IMR-90 (cell line): ENCODE measurements at regions not wholly inside any gene's neighbourhood (a gene's known extent, or its start where the extent isn't known, plus 50 kb on each side); places are given as distances from the start of the nearest gene placed in this dataset.

Experiments used
- ATAC-seq: fragments of 200-7000 bp; cut with Tn5 transposase; 2 replicates; pipeline ENCODE4 v1.9.1; 2020; ENCODE audit warnings: low read depth, mild to moderate bottlenecking, moderate library complexity
- BruUV-seq: library from RNA; stranded (reverse); fragments of 400-500 nt; replicated peaks from 2 replicates; lab custom pipeline; 2021; lab: Mats Ljungman, UMichigan
- CTCF ChIA-PET: fragments of 300-600 bp; formaldehyde crosslinking; extraction: SDS; loops from one replicate; lab custom pipeline; 2021; ENCODE audit warnings: antibody characterized with exemption; lab: Yijun Ruan, JAX
- POLR2A ChIA-PET: fragments of 300-600 bp; sonication (Branson Sonifier 250); formaldehyde crosslinking; loops from one replicate; lab custom pipeline; 2022; ENCODE audit warnings: antibody characterized with exemption; ENCODE audit not compliant: unreplicated experiment; lab: Charles Lee
- DNase-seq: peaks from one replicate; pipeline ENCODE4 v3.0.0; 2013
- H2AFZ ChIP-seq: replicated peaks from 2 replicates; pipeline ENCODE3; 2013; ENCODE audit warnings: low read length, mild to moderate bottlenecking; ENCODE audit not compliant: poor library complexity
- H2AK5ac ChIP-seq: 2 replicates; pipeline ENCODE4 v1.6.1; 2013; ENCODE audit warnings: low read depth, low read length, inconsistent platforms
- H2AK9ac ChIP-seq: replicated peaks from 2 replicates; pipeline ENCODE3; 2013; ENCODE audit warnings: mild to moderate bottlenecking, low read depth, low read length, moderate library complexity; ENCODE audit not compliant: poor library complexity
- H2BK120ac ChIP-seq: 2 replicates; pipeline ENCODE4 v1.6.1; 2013; ENCODE audit warnings: low read depth, low read length, inconsistent platforms
- H2BK15ac ChIP-seq: 3 replicates; pipeline ENCODE4 v1.6.1; 2013; ENCODE audit warnings: low read depth, low read length, inconsistent platforms
- H2BK20ac ChIP-seq: 2 replicates; pipeline ENCODE4 v1.6.1; 2013; ENCODE audit warnings: low read depth, mild to moderate bottlenecking, inconsistent platforms, low read length, moderate library complexity
- H2BK5ac ChIP-seq: 2 replicates; pipeline ENCODE4 v1.6.1; 2013; ENCODE audit warnings: mild to moderate bottlenecking, low read depth, low read length, inconsistent platforms; ENCODE audit not compliant: poor library complexity, severe bottlenecking
- H3K14ac ChIP-seq: replicated peaks from 2 replicates; pipeline ENCODE4 v1.6.1; 2013; ENCODE audit warnings: low read depth, low read length, inconsistent platforms
- H3K18ac ChIP-seq: 2 replicates; pipeline ENCODE4 v1.6.1; 2013; ENCODE audit warnings: low read depth, low read length, control low read depth
- H3K23ac ChIP-seq: 2 replicates; pipeline ENCODE4 v1.6.1; 2013; ENCODE audit warnings: low read depth, low read length, inconsistent platforms
- H3K27ac ChIP-seq: 2 replicates; pipeline ENCODE4 v1.5.1; 2013; ENCODE audit warnings: mild to moderate bottlenecking, control low read depth, low read length; ENCODE audit not compliant: insufficient read depth
- H3K27me3 ChIP-seq: 2 replicates; pipeline ENCODE4 v1.6.1; 2013; ENCODE audit warnings: low read length; ENCODE audit not compliant: control insufficient read depth, insufficient read depth
- H3K36me3 ChIP-seq: 2 replicates; pipeline ENCODE4 v1.6.1; 2013; ENCODE audit warnings: low read length, mixed read lengths; ENCODE audit not compliant: control insufficient read depth, insufficient read depth
- H3K4ac ChIP-seq: 2 replicates; pipeline ENCODE4 v1.6.1; 2013; ENCODE audit warnings: low read depth, low read length, inconsistent platforms
- H3K4me1 ChIP-seq: 2 replicates; pipeline ENCODE4 v1.6.1; 2013; ENCODE audit warnings: low read length, mixed read lengths; ENCODE audit not compliant: control insufficient read depth, insufficient read depth
- H3K4me2 ChIP-seq: 2 replicates; pipeline ENCODE4 v1.6.1; 2013; ENCODE audit warnings: low read depth, mild to moderate bottlenecking, control low read depth, low read length, moderate library complexity
- H3K4me3 ChIP-seq: 2 replicates; pipeline ENCODE4 v1.5.1; 2013; ENCODE audit warnings: low read depth, mild to moderate bottlenecking, control low read depth, low read length, moderate library complexity; ENCODE audit not compliant: insufficient read depth
- H3K56ac ChIP-seq: 2 replicates; pipeline ENCODE4 v1.6.1; 2013; ENCODE audit warnings: low read length, inconsistent platforms; ENCODE audit not compliant: insufficient read depth; ENCODE audit errors: extremely low read depth
- H3K79me1 ChIP-seq, 2 experiments: 2 replicates each; pipeline ENCODE4 v1.6.1; 2013; ENCODE audit warnings: low read length in 2 of 2, inconsistent platforms in 1 of 2, low read depth in 1 of 2
- H3K9ac ChIP-seq: 2 replicates; pipeline ENCODE4 v1.6.1; 2013; ENCODE audit warnings: low read depth, low read length, control low read depth
- H3K9me1 ChIP-seq: 2 replicates; pipeline ENCODE4 v1.6.1; 2013; ENCODE audit warnings: low read length, inconsistent platforms; ENCODE audit not compliant: insufficient read depth
- H3K9me3 ChIP-seq: 2 replicates; pipeline ENCODE4 v1.6.1; 2013; ENCODE audit warnings: low read length; ENCODE audit not compliant: control insufficient read depth, insufficient read depth
- H4K20me1 ChIP-seq: 2 replicates; pipeline ENCODE4 v1.6.1; 2013; ENCODE audit warnings: low read length, inconsistent platforms; ENCODE audit not compliant: insufficient read depth
- H4K5ac ChIP-seq: 2 replicates; pipeline ENCODE4 v1.6.1; 2013; ENCODE audit warnings: mild to moderate bottlenecking, low read depth, low read length, control low read depth
- H4K8ac ChIP-seq, 2 experiments: 2 replicates each; pipeline ENCODE4 v1.6.1; 2013; ENCODE audit warnings: low read depth in 2 of 2, low read length in 2 of 2, control low read depth in 1 of 2, inconsistent platforms in 1 of 2
- H4K91ac ChIP-seq: 2 replicates; pipeline ENCODE4 v1.6.1; 2013; ENCODE audit warnings: low read depth, low read length, inconsistent platforms; ENCODE audit not compliant: insufficient read depth
- BHLHE40 ChIP-seq: fragments of 150-350 bp; IDR thresholded peaks from 2 replicates; pipeline ENCODE4 v1.6.1; 2016; ENCODE audit warnings: mild to moderate bottlenecking, low read depth, low read length
- CEBPB ChIP-seq: IDR thresholded peaks from 2 replicates; pipeline ENCODE4 v1.6.1; 2012; ENCODE audit warnings: low read depth, low read length, improper control_type of control experiment
- CHD1 ChIP-seq: IDR thresholded peaks from 2 replicates; pipeline ENCODE4 v1.6.1; 2012; ENCODE audit warnings: low read depth, low read length, improper control_type of control experiment
- CTCF ChIP-seq: conservative IDR thresholded peaks from 2 replicates; pipeline ENCODE4 v1.5.1; 2012; ENCODE audit warnings: mild to moderate bottlenecking, low read depth, low read length, improper control_type of control experiment
- FOS ChIP-seq: fragments of 150-350 bp; IDR thresholded peaks from 2 replicates; pipeline ENCODE4 v1.6.1; 2016; ENCODE audit warnings: low read depth, low read length
- MAFK ChIP-seq: IDR thresholded peaks from 2 replicates; pipeline ENCODE4 v1.6.1; 2012; ENCODE audit warnings: low read depth, low read length, improper control_type of control experiment
- MAZ ChIP-seq: IDR thresholded peaks from 2 replicates; pipeline ENCODE4 v1.6.1; 2012; ENCODE audit warnings: low read depth, mild to moderate bottlenecking, low read length, improper control_type of control experiment, moderate library complexity, borderline replicate concordance
- MXI1 ChIP-seq: IDR thresholded peaks from 2 replicates; pipeline ENCODE4 v1.6.1; 2012; ENCODE audit warnings: low read depth, mild to moderate bottlenecking, low read length, moderate library complexity, borderline replicate concordance
- NFE2L2 ChIP-seq: fragments of 150-350 bp; IDR thresholded peaks from 2 replicates; pipeline ENCODE4 v1.6.1; 2016; ENCODE audit warnings: low read depth, mild to moderate bottlenecking, low read length
- POLR2A ChIP-seq: IDR thresholded peaks from 2 replicates; pipeline ENCODE4 v1.6.1; 2012; ENCODE audit warnings: mild to moderate bottlenecking, low read depth, low read length
- RAD21 ChIP-seq: IDR thresholded peaks from 2 replicates; pipeline ENCODE4 v1.6.1; 2012; ENCODE audit warnings: low read length, improper control_type of control experiment
- RCOR1 ChIP-seq: IDR thresholded peaks from 2 replicates; pipeline ENCODE4 v1.6.1; 2012; ENCODE audit warnings: mild to moderate bottlenecking, low read length, improper control_type of control experiment; ENCODE audit not compliant: insufficient replicate concordance
- RFX5 ChIP-seq: IDR thresholded peaks from 2 replicates; pipeline ENCODE4 v1.8.0; 2012; ENCODE audit warnings: low read depth, mild to moderate bottlenecking, low read length, moderate library complexity
- SMC3 ChIP-seq: fragments of 150-350 bp; IDR thresholded peaks from 2 replicates; pipeline ENCODE4 v1.6.1; 2016; ENCODE audit warnings: low read depth, mild to moderate bottlenecking, antibody characterized with exemption, low read length, moderate library complexity
- USF2 ChIP-seq: fragments of 150-350 bp; IDR thresholded peaks from 2 replicates; pipeline ENCODE4 v1.6.1; 2017; ENCODE audit warnings: mild to moderate bottlenecking, antibody characterized with exemption, low read length, low read depth
- WGBS, 2 experiments: methylation state at CpG; one replicate each; pipeline versions ENCODE4 v1.1.5 to v1.1.7; 2013; ENCODE audit warnings: missing lambda C conversion rate in 2 of 2; ENCODE audit not compliant: insufficient read length in 1 of 2; ENCODE audit errors: extremely low coverage in 2 of 2; 5-methylcytosine and 5-hydroxymethylcytosine counted together
- dilution Hi-C: fragments of 300-500 bp; cut with HindIII; formaldehyde crosslinking; loops from one replicate; pipeline ENCODE4 v1.14.3; 2018; ENCODE audit warnings: low sequenced_read_pairs; ENCODE audit not compliant: unreplicated experiment
- in situ Hi-C: fragments of 300-500 bp; cut with MboI; formaldehyde crosslinking; loops from 3 replicates; pipeline ENCODE4 v1.14.3; 2019; ENCODE audit warnings: low sequenced_read_pairs, inconsistent platforms, mixed read lengths
- intact Hi-C: fragments of 100-400 bp; cut with micrococcal nuclease; formaldehyde crosslinking; loops from 2 replicates; pipeline ENCODE4 v1.10.0; 2022
- TF ChIP-seq, protein P1 (sequence below): fragments of 150-350 bp; IDR thresholded peaks from 2 replicates; pipeline ENCODE4 v1.6.1; 2016; ENCODE audit warnings: low read depth, mild to moderate bottlenecking, low read length, moderate library complexity, borderline replicate concordance

- CTCF ChIA-PET = no interaction called here
Observed at GRCh38 chr20:24314053-24314452, 155.4 kb upstream of the SYNDIG1 start.

More at GRCh38 chr20:24314053-24314452, 155.4 kb upstream of the SYNDIG1 start:
- Histone ChIP-seq H4K20me1 (no peaks in the 10 kb centered on the region), H3K9me1 (no peaks in the 10 kb centered on the region), H3K18ac (no peak overlapping the region), H3K9me3 (no peaks in the 10 kb centered on the region), H4K5ac (no peak overlapping the region), H3K27ac (no peak overlapping the region), H3K4ac (no peak overlapping the region), H2BK20ac (no peak overlapping the region), H3K4me3 (no peak overlapping the region), H2AK9ac (no peak overlapping the region), H3K9ac (no peak overlapping the region), H3K79me1 (no peaks in the 10 kb centered on the region), H3K14ac (no peak overlapping the region), H3K4me1 (no peaks in the 10 kb centered on the region), H2AFZ (no peak overlapping the region), H2BK15ac (no peak overlapping the region), H4K91ac (no peak overlapping the region), H3K27me3 (no peaks in the 10 kb centered on the region), H2BK120ac (no peak overlapping the region), H3K36me3 (no peaks in the 10 kb centered on the region), H2BK5ac (no peak overlapping the region), H3K56ac (no peak overlapping the region), H2AK5ac (no peak overlapping the region), H3K4me2 (no peak overlapping the region), H3K23ac (no peak overlapping the region), H4K8ac (no peak overlapping the region)
- BruUV-seq = no TSS peak
- intact Hi-C loops (no loop called here), in situ Hi-C loops (no loop called here), dilution Hi-C loops (no loop called here)
- POLR2A ChIA-PET = no interaction called here
- WGBS, 2 experiments = 20% methylated on average over 1 of the region's 4 CpGs; no CpG with 5 or more reads in 1 of the 2 experiments
- no peak for ATAC-seq
- DNase-seq = no peak
- TF ChIP-seq POLR2A = no peak
- TF ChIP-seq, protein P1, sequence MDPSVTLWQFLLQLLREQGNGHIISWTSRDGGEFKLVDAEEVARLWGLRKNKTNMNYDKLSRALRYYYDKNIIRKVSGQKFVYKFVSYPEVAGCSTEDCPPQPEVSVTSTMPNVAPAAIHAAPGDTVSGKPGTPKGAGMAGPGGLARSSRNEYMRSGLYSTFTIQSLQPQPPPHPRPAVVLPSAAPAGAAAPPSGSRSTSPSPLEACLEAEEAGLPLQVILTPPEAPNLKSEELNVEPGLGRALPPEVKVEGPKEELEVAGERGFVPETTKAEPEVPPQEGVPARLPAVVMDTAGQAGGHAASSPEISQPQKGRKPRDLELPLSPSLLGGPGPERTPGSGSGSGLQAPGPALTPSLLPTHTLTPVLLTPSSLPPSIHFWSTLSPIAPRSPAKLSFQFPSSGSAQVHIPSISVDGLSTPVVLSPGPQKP = no peak
- no peak for TF ChIP-seq NFE2L2
- TF ChIP-seq CTCF = no peak
- TF ChIP-seq MXI1 = no peak
- TF ChIP-seq RCOR1 = no peak
- TF ChIP-seq CEBPB = no peak
- TF ChIP-seq BHLHE40 = no peak
- TF ChIP-seq RFX5 = no peak
- no peak for TF ChIP-seq CHD1
- TF ChIP-seq FOS = no peak
- no peak for TF ChIP-seq SMC3
- TF ChIP-seq USF2 = no peak
- TF ChIP-seq MAZ = no peak
- no peak for TF ChIP-seq MAFK
- no peak for TF ChIP-seq RAD21
